Panc1 (cell line): ENCODE measurements at regions not wholly inside any gene's neighbourhood (a gene's known extent, or its start where the extent isn't known, plus 50 kb on each side); places are given as distances from the start of the nearest gene placed in this dataset.

Experiments
- CTCF ChIP-seq: fragments of 450-650 bp; IDR thresholded peaks from 2 replicates; pipeline ENCODE4 v1.5.1; 2017; ENCODE audit warnings: mild to moderate bottlenecking
- REST ChIP-seq, 2 experiments: IDR thresholded peaks; 2 replicates each; pipeline ENCODE4 v1.6.1; 2011 to 2012; ENCODE audit warnings: low read depth in 2 of 2, control low read depth in 1 of 2, low read length in 1 of 2, mild to moderate bottlenecking in 1 of 2, moderate library complexity in 1 of 2; ENCODE audit not compliant: insufficient read depth in 1 of 2
- TCF7L2 ChIP-seq: IDR thresholded peaks from 2 replicates; pipeline ENCODE4 v1.6.1; 2011; ENCODE audit warnings: mild to moderate bottlenecking, low read depth, low read length, inconsistent platforms

GRCh38 chr12:47376927-47377326 lies 297.2 kb upstream of the AMIGO2 start:
- TF ChIP-seq CTCF (no peak), REST (IDR thresholded peaks at IDR 0.05; ENCODE audit: insufficient read depth in 1 of 2, low read depth in 2 of 2, low read length in 1 of 2) (no peak), TCF7L2 (no peak)
